ENCODE measurements at regions not wholly inside any gene's neighbourhood (a gene's known extent, or its start where the extent isn't known, plus 50 kb on each side); places are given as distances from the start of the nearest gene placed in this dataset.

DNA sequence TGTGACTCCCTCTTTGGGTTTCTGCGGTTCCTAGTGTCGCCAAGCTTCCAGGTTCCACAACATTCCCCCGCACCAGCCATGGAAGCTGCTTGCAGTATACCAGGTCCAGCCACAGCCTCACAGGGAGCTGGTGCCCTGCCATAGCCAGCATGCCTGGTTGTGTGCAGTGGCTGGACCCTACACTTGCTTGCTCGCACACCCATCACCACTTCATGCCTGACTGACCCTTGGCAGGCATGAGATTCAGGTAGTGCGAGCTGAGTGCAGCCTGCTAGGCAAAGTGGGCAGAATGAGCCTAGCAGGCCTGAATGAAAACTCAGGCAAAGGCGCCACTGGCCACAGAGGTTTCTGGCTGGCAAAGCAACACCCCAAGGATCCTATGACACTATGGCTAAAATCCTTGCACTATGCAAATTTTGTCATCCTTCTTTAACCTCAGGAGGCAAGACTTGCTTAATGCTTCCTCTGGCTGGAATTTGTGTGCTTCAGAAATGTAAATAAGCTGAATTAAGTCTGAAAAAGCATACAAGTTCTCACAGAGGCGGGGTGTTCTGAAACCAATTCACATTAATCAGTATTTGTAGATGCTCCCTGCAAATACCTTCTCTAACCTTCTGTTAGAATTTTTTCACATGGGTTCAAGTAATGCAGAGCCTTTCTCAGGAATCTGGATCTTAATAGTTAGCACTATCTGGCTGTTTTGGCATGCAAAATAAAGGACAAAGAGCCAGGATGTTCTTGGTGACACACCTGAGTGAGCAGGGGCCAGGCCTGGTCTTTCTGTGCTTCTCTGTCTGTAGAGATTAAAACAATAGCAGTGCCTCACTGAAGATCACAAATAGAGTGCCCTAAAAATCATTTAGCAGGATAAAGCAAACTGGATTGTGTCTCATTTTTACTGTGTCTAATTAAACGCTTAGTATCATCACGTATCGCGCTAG, 256.9 kb downstream of the GPATCH2 start:
- no peaks in the 10 kb centered on the region for H3K4me1 ChIP-seq (ENCODE audit: control insufficient read depth in 1 of 2, insufficient read depth in 1 of 2, low read depth in 1 of 2, low read length in 1 of 2)
- TF ChIP-seq, protein P1, sequence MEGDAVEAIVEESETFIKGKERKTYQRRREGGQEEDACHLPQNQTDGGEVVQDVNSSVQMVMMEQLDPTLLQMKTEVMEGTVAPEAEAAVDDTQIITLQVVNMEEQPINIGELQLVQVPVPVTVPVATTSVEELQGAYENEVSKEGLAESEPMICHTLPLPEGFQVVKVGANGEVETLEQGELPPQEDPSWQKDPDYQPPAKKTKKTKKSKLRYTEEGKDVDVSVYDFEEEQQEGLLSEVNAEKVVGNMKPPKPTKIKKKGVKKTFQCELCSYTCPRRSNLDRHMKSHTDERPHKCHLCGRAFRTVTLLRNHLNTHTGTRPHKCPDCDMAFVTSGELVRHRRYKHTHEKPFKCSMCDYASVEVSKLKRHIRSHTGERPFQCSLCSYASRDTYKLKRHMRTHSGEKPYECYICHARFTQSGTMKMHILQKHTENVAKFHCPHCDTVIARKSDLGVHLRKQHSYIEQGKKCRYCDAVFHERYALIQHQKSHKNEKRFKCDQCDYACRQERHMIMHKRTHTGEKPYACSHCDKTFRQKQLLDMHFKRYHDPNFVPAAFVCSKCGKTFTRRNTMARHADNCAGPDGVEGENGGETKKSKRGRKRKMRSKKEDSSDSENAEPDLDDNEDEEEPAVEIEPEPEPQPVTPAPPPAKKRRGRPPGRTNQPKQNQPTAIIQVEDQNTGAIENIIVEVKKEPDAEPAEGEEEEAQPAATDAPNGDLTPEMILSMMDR (IDR thresholded peaks at IDR 0.05), result no peak
- H3K27me3 ChIP-seq, result no peaks in the 10 kb centered on the region
- no peaks in the 10 kb centered on the region for H3K36me3 ChIP-seq
- no peak overlapping the region for H3K4me3 ChIP-seq (ENCODE audit: low read depth in 1 of 2, low read length in 1 of 2)
- H3K9me3 ChIP-seq, result no peaks in the 10 kb centered on the region
- no peak overlapping the region for H3K27ac ChIP-seq

DNA sequence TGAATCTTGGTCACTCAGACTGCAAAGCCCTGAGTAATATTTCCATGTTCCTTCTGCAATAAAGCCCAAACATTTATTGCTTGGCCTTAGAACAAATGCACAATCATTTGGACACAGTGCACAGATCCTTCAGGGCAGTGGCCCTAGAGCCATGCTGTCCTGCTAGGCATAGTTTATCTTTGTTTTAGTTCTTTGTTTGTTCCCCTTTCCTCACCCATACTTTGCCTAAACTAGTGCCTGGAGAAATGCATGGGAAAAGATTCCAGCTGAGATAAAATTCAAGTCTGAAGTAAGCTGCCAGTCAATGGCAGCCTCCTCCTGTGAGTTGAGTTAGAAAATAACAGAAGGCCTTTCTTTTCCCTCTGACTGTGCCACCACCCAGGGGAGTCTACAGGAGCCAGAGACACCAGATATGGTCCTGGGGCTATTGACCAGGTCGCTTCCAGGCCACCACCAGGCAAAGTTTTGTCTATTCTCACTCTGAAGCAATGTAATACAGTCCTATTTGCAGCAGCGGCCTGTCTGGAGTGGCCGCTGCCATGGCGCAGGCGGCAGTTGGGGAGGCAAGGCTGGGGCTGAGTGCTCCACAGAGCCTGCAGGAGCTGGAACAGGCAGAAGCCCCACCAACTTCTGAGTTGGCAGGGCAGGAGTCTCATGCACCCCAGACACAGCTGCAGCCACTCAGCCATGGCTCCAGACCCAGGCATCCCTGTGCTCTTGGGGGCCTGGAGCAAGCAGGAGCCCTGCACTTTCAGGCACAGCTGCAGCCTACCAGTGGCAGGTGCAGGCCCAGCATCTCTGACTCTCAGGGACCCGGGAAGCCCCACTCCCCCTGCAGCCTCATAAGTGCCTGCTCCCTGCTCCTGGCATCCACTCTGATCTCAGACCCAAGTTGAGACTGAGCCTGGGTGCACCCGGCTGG, 258.6 kb downstream of the GPATCH2 start:
- Histone ChIP-seq H3K27ac (no peak overlapping the region), H3K4me3 (ENCODE audit: low read depth in 1 of 2, low read length in 1 of 2) (no peak overlapping the region)
- TF ChIP-seq, protein P1 (IDR thresholded peaks at IDR 0.05), result no peak

DNA sequence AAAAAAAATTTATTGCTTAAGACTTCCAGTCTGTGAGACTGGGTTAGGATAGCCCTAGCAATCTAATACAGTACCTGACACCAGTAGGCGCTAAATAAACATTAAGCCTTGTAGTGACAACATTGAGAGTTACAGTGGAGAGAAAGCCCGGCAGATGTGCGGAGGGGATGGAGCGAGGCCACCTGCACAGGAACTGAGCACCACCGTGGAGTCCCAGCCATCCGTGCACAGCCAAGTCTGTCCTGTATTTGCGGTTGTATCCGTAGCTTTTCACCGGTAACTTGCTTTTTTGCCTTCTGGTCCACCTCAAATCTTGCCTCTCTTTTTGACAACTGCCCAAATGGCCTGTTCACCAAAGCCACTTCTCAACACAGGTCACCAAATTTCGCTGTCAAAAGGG, 260.1 kb downstream of the GPATCH2 start:
- Histone ChIP-seq H3K27me3 (no peaks in the 10 kb centered on the region), H3K36me3 (no peaks in the 10 kb centered on the region), H3K27ac (no peak overlapping the region), H3K4me1 (ENCODE audit: control insufficient read depth in 1 of 2, insufficient read depth in 1 of 2, low read depth in 1 of 2, low read length in 1 of 2) (no peaks in the 10 kb centered on the region), H3K9me3 (no peaks in the 10 kb centered on the region), H3K4me3 (ENCODE audit: low read depth in 1 of 2, low read length in 1 of 2) (no peak overlapping the region)
- TF ChIP-seq, protein P1 (IDR thresholded peaks at IDR 0.05), result no peak

More for the DNA sequence above, 258.6 kb downstream of the GPATCH2 start:
- no peaks in the 10 kb centered on the region for H3K4me1 ChIP-seq (ENCODE audit: control insufficient read depth in 1 of 2, insufficient read depth in 1 of 2, low read depth in 1 of 2, low read length in 1 of 2)
- no peaks in the 10 kb centered on the region for H3K27me3 ChIP-seq
- no peaks in the 10 kb centered on the region for H3K9me3 ChIP-seq
- no peaks in the 10 kb centered on the region for H3K36me3 ChIP-seq

DNA sequence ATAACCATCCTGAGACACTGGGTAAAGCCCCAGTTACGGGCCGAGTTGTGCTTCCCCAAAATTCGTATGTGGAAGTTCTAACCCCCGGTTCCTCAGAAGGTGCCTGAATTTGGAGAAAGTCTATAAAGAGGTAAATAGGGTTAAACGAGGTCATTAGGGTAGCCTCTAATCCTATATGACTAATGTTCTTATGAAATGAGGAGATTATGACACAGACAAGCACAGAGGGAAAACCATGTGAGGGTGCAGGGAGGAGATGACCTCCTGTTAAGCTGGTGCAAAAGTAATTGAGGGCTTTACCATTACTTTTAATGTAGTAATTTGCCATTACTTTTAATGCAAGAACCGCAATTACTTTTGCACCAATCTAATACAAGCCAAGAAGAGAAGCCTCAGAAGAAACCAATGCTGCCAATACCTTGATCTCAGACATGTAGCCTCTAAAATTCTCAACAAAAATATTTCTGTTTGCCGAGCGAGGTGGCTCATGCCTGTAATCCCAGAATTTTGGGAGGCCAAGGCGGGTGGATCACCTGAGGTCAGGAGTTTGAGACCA, 260.8 kb downstream of the GPATCH2 start:
- Histone ChIP-seq H3K4me3 (ENCODE audit: low read depth in 1 of 2, low read length in 1 of 2) (no peak overlapping the region), H3K9me3 (no peaks in the 10 kb centered on the region), H3K4me1 (ENCODE audit: control insufficient read depth in 1 of 2, insufficient read depth in 1 of 2, low read depth in 1 of 2, low read length in 1 of 2) (no peaks in the 10 kb centered on the region), H3K27me3 (no peaks in the 10 kb centered on the region), H3K27ac (no peak overlapping the region), H3K36me3 (no peaks in the 10 kb centered on the region)
- TF ChIP-seq, protein P1 (IDR thresholded peaks at IDR 0.05), result no peak

DNA sequence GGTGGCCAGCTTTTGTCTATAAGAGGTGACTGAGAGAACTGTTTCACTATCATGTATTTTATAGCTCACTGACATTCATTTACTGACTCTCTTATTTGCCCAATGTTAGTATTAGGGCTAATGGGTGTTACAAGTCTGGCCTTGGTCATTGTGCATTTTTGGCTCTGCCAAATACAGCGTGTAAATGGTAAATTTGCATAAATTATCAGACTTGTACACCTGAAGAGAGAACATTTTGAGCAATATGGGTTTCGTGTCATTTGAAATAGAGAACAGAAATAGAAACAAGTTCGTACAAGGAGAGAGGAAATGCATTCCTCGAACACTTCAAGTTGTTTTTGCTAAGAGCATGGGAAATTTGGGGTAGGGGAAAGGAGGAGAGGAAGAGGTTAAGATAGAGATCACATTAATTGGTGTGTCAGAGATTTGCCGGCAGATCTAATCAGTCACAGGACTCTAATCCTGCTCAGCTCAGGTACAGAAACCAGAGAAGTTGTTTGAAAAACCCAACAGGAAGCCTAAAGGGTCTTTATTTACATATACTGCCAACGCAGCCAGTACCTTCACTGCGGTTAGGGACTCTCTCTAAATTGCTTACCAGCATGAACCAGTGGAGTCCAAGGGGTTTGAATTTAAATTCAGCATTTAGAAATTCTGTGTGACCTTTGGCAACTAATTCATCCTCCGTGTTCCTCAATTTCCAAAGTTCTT, 261.5 kb downstream of the GPATCH2 start:
- Histone ChIP-seq H3K4me1 (ENCODE audit: control insufficient read depth in 1 of 2, insufficient read depth in 1 of 2, low read depth in 1 of 2, low read length in 1 of 2) (no peaks in the 10 kb centered on the region), H3K36me3 (no peaks in the 10 kb centered on the region), H3K27ac (no peak overlapping the region), H3K27me3 (no peaks in the 10 kb centered on the region), H3K4me3 (ENCODE audit: low read depth in 1 of 2, low read length in 1 of 2) (no peak overlapping the region), H3K9me3 (no peaks in the 10 kb centered on the region)
- TF ChIP-seq, protein P1 (IDR thresholded peaks at IDR 0.05), result no peak
